Stimulated activated CD8-positive, alpha-beta memory T cell treated with anti-CD3 and anti-CD28 coated beads, Interleukin-2, amount 100 ng/mL, for 1 hour (primary cell): ENCODE measurements at regions not wholly inside any gene's neighbourhood (a gene's known extent, or its start where the extent isn't known, plus 50 kb on each side); places are given as distances from the start of the nearest gene placed in this dataset.
"Not testable (repeated sequence)": the region's sequence is repeated elsewhere in the genome, so short reads cannot be mapped to it uniquely, and the experiment has no call there.

Experiments
- DNase-seq, 2 donors: peaks; one replicate each; pipeline ENCODE4 v3.0.0-alpha.2; 2020; ENCODE audit warnings: low read depth in 2 of 2

- not testable (repeated sequence) for DNase-seq
These were observed 293.0 kb upstream of the PLGLB1 start for GRCh38 chr2:87314622-87315021.

GRCh38 chr2:87315183-87315902 is 293.7 kb upstream of the PLGLB1 start:
- not testable (repeated sequence) for DNase-seq

GRCh38 chr2:87317193-87317592 is 295.5 kb upstream of the PLGLB1 start:
- DNase-seq = not testable (repeated sequence)

GRCh38 chr2:87318814-87319491 is 297.3 kb upstream of the PLGLB1 start:
- not testable (repeated sequence) for DNase-seq

- DNase-seq = not testable (repeated sequence)
These were observed 298.1 kb upstream of the PLGLB1 start for GRCh38 chr2:87319705-87320104.

GRCh38 chr2:87321201-87321600 is 299.6 kb upstream of the PLGLB1 start:
- not testable (repeated sequence) for DNase-seq

GRCh38 chr2:87324335-87325041 is 302.8 kb upstream of the PLGLB1 start:
- not testable (repeated sequence) for DNase-seq

GRCh38 chr2:87325042-87325910 is 303.6 kb upstream of the PLGLB1 start:
- DNase-seq = not testable (repeated sequence)

- not testable (repeated sequence) for DNase-seq
These were observed 304.3 kb upstream of the PLGLB1 start for GRCh38 chr2:87325911-87326294.

- DNase-seq = not testable (repeated sequence)
These were observed 305.1 kb upstream of the PLGLB1 start for GRCh38 chr2:87326754-87327153.

GRCh38 chr2:87327648-87328371 is 306.2 kb upstream of the PLGLB1 start:
- not testable (repeated sequence) for DNase-seq

- not testable (repeated sequence) for DNase-seq
These were observed 307.9 kb upstream of the PLGLB1 start for GRCh38 chr2:87329529-87329928.

GRCh38 chr2:87330486-87330885 is 308.8 kb upstream of the PLGLB1 start:
- not testable (repeated sequence) for DNase-seq

GRCh38 chr2:87331940-87332583 is 310.4 kb upstream of the PLGLB1 start:
- not testable (repeated sequence) for DNase-seq

GRCh38 chr2:87334888-87335287 is 313.2 kb upstream of the PLGLB1 start:
- not testable (repeated sequence) for DNase-seq

- DNase-seq = not testable (repeated sequence)
These were observed 317.4 kb upstream of the PLGLB1 start for GRCh38 chr2:87338998-87339397.

- DNase-seq = peak in 1 of 2 donors; percentile 10
These were observed 320.0 kb upstream of the PLGLB1 start for GRCh38 chr2:87341601-87342014.

GRCh38 chr2:87342175-87342574 is 320.5 kb upstream of the PLGLB1 start:
- not testable (repeated sequence) for DNase-seq

GRCh38 chr2:87343347-87343746 is 321.7 kb upstream of the PLGLB1 start:
- not testable (repeated sequence) for DNase-seq

- DNase-seq = not testable (repeated sequence)
These were observed 323.6 kb upstream of the PLGLB1 start for GRCh38 chr2:87345283-87345682.
